Fibroblast of skin of right quadriceps (primary cell): ENCODE measurements at regions not wholly inside any gene's neighbourhood (a gene's known extent, or its start where the extent isn't known, plus 50 kb on each side); places are given as distances from the start of the nearest gene placed in this dataset.

ENCODE experiments used
- DNase-seq: peaks from one replicate; pipeline ENCODE4 v3.0.0-alpha.2; 2013

GRCh38 chr16:35516551-35516950, 2057.1 kb downstream of the TP53TG3F start:
- no peak for DNase-seq

GRCh38 chr16:35516971-35517370, 2057.6 kb downstream of the TP53TG3F start:
- no peak for DNase-seq

- DNase-seq, result no peak
These were observed 2064.6 kb downstream of the TP53TG3F start for GRCh38 chr16:35523991-35524390.

GRCh38 chr16:35525979-35526590, 2066.7 kb downstream of the TP53TG3F start:
- no peak for DNase-seq

DNA sequence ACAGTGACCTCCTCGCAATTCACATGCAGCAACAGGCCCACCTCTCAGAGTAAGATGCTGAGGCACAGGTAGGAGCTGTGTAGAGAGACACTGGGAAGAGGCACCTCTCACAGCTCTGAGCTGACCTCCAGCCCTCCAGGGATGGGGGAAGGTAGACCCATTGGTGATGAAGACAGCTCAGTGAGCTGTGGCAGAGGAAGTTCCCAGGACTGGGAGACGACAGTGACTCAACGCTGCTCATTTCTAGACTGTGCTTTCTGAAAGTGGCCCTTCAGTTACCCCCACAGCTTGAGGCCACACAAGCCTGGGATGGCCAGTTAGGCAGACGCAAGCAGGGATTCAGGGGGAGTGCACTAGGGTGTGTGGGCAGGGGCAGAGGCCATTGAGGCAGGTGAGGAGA, 2073.2 kb downstream of the TP53TG3F start:
- DNase-seq, result no peak

DNA sequence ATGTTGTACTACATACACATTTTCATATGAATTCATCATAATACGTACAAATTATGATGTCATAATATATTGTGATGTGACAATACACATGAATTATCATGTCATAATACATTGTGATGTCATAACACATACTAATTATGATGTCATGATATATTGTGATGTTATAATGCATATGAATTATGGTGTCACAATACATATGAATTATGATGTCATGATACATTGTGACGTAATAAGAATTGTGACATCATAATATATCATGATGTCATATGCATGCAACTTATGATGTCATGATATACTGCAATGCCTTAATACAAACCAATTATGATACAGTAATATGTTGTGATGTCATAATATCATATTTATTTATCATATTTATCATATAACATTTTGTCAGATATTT, 2074.3 kb downstream of the TP53TG3F start:
- DNase-seq, result no peak

DNA sequence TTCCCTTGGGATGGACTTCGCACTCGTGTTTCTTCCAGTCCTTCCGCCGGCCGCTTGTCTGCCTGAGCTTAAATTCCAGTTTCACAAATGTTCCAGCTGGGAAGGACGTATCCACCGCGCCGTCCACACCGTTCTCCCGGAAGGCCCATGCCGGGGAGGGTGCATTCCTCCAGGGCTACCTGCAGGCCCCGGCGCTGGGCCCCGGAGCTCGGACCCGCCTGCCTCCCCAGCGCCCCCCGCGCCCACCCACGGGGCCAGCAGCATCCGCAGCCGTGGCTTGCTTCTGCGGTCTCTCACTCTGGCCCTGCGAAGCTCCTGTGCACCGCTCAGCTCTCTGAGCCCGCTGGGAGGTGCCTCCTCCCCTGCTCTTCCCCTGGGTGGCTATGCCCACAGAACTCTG, 2084.1 kb downstream of the TP53TG3F start:
- DNase-seq, result no peak

GRCh38 chr16:35552763-35553162, 2093.4 kb downstream of the TP53TG3F start:
- no peak for DNase-seq

DNA sequence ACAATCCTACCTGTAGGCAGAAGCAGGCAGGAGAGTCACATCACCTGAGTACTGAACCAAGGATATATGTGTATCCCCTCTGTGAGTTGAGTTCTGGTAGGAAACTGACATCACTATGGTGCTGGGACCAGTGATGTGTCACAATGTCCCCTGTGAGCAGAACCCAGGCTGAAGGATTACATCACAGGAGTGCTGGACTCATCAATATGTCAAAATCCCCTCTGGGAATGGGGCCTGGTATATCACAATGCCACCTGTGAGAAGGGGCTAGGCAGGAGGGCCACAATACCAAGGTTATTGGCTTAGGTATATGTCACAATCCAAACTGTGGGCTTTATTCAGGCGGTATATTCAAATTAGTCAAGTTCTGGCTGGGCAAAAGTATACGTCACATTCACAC, 2098.3 kb downstream of the TP53TG3F start:
- no peak for DNase-seq

- DNase-seq, result no peak
These were observed 2100.7 kb downstream of the TP53TG3F start for GRCh38 chr16:35559911-35560636.

- DNase-seq, result no peak
These were observed 2101.2 kb downstream of the TP53TG3F start for GRCh38 chr16:35560637-35560984.

GRCh38 chr16:35561346-35561745, 2101.9 kb downstream of the TP53TG3F start:
- DNase-seq, result no peak

- no peak for DNase-seq
These were observed 2103.1 kb downstream of the TP53TG3F start for GRCh38 chr16:35562471-35562870.

DNA sequence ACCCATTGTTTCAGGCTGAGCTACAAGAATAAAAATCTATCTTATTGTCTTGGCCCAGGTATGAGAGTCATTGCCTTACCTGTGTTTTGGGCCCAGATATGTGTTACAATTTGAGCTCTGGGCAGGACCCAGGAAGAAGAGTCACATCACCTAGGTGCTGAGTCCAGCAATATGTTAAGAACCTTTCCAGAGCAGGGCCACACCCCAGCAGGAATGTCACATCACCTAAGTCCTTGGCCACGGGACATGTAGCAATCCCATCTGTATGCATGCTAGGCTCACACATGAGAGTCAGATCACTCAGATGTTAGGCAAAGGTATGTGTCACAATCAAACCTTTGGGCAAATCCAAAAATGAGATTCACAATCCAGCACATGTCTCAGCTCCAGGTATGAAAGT, 2103.5 kb downstream of the TP53TG3F start:
- DNase-seq, result no peak

- DNase-seq, result no peak
These were observed 2104.7 kb downstream of the TP53TG3F start for GRCh38 chr16:35564148-35564547.

- DNase-seq, result no peak
These were observed 2105.5 kb downstream of the TP53TG3F start for GRCh38 chr16:35564889-35565288.

GRCh38 chr16:35565626-35566025, 2106.2 kb downstream of the TP53TG3F start:
- DNase-seq, result no peak

DNA sequence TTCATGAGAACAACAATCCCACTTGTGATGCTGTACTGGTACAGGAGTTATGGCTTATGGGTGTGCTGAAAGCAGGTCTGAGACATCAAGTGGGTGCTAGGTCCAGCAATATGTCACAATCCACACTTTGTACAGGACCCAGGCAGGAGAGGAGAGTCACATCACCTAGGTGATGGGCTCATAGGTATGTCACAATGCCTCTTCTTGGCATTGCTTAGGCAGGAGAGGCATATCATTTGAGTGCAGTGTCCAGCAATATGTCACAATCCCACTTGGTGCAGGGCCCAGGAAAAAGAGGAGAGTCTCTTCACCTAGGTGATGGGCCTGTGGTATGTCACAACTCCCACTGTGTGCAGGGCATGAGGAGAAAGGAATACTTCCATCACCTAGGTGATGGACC, 2110.0 kb downstream of the TP53TG3F start:
- DNase-seq, result no peak

DNA sequence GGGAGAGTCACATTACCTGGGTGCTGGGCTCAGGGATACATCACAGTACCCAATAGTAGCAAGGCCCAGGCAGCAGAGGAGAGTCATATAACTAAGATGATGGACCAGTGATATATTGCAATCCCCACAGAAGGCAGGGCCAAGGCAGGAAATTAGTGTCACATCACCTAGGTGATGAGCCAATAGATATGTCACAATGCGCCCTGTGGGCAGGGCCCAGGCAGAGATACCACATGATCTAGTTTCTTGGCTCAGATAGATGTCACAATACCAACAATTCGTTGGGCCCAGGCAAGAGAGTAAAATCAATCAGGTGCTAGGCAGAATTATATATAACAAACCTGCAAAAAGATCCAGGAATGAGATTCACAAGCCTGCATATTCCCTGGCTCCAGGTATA, 2111.5 kb downstream of the TP53TG3F start:
- DNase-seq, result no peak

- no peak for DNase-seq
These were observed 2112.8 kb downstream of the TP53TG3F start for GRCh38 chr16:35572186-35572585.

DNA sequence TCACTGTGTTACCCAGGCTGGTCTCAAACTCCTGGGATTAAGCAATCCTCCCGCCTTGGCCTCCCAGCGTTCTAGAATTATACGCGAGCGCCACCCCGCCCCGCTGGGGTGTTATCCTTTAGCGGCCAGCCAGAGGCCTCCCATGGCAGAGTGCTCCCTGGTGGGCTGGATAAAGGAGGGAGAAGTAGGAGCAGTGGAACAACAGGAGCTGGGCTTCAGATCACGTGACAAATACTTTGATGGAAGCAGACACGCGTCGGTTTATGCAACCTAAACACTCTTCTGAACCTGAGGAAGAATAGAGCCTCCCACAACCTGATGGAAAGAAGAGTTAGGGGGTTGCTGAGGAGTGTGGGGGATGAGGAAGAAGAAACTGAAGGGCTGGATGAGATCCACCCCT, 2114.0 kb downstream of the TP53TG3F start:
- DNase-seq, result no peak

DNA sequence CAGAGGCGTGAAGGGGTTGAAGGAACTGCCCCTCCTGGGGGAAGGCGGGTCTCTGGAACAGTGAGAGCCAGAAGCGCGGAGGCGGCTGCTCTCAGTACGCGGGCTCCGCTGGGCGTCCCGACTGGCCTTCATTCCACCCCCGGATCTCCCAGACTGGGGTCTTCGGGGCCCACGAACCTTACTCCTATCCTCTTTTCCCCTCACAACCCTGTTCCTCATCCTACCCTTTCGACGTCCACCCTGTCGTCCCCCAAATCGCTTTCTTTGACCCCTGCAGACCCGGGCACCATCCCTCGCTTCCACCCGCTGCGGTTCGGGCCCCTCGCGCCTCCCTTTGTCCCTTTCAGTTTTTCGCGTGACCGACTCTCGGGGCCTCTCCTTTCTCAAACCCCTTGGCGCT, 2114.6 kb downstream of the TP53TG3F start:
- DNase-seq, result no peak

DNA sequence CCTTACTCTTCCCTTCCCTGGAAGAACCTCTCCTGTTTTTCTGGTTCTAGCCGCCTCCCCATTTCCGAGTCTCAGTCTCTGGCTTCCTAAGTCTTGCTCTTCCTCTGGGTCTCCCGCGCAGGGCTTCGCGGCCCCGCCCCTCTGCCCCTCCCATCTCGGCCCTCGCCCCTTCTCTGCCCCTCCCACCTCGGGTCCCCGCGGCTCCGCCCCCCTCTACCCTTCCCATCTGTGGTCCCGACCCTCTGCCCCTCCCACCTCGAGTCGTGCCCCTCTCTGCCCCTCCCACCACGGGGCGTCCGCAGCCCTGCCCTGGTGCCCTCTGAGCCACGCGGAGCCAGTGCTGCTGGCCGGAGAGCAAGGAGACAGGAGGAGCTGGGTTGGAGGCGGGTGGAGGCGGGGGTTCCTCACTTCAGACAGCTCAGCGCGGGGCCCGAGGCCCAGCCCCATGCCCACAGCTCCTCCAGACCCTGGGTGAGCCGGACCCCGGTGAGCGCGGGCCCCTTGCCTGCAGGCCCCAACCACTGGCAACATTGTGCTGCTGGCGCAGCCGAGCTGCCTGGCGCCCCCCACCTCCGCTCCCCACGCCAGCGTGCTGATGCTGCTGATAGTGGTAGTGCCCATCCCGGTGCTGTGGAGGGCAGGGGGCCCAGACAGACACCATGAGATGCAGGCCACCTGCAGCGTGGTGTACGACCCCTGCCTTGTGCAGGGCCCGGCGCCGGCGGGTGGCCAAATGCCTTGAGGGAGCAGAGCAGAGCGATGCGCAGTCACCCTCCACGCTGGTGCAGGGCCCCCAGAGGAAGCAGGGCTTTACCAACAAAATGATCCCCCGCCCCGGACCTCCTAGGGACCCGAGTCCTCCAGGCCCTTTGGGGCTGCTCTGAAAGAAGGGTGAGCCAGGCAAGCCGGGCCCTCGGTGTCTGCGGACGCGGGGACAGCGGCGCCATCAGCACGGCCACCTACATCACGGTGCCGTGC, 2115.3 kb downstream of the TP53TG3F start:
- DNase-seq, result no peak

DNA sequence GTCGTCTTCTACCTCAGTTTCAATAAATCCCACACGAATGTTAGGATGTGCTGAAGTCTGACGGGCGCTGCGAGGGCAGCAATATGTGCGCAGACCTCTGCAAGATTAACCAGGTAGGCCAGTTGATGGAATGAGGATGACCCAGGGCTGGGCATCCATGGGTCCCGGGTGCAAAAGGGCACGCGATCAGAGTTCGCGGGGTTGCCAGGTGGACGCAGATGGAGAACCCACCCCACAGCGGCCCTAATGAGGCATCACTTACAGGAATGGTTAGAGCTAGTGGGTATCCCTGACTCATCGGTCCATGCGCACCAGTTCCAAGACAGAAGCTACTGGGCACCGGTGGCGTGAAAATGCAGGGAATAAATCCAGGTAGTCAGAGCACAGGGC, 2116.0 kb downstream of the TP53TG3F start:
- DNase-seq, result no peak
